ENCODE measurements at regions not wholly inside any gene's neighbourhood (a gene's known extent, or its start where the extent isn't known, plus 50 kb on each side); places are given as distances from the start of the nearest gene placed in this dataset.

GRCh38 chr3:106008766-106009165 is 140.0 kb upstream of the CBLB start:
- TF ChIP-seq POLR2AphosphoS5 (IDR thresholded peaks at IDR 0.05) = no peak
- no peak for TF ChIP-seq EP300 (IDR thresholded peaks at IDR 0.05)
- no peak for TF ChIP-seq CTCF (IDR thresholded peaks at IDR 0.05)
- no peak for TF ChIP-seq POLR2A (IDR thresholded peaks at IDR 0.05; ENCODE audit: low read depth)

All from esophagus muscularis mucosa (tissue), 4 donors.